ENCODE measurements at regions not wholly inside any gene's neighbourhood (a gene's known extent, or its start where the extent isn't known, plus 50 kb on each side); places are given as distances from the start of the nearest gene placed in this dataset.
"Not testable (repeated sequence)": the region's sequence is repeated elsewhere in the genome, so short reads cannot be mapped to it uniquely, and the experiment has no call there.

GRCh38 chr4:123501733-123502132 lies 105.1 kb downstream of the SPRY1 start:
- no peak for DNase-seq

GRCh38 chr4:123503698-123504363 lies 107.2 kb downstream of the SPRY1 start:
- DNase-seq = no peak

GRCh38 chr4:123505095-123506010 lies 108.8 kb downstream of the SPRY1 start:
- DNase-seq = peak; percentile 54

GRCh38 chr4:123506011-123506695 lies 109.6 kb downstream of the SPRY1 start:
- no peak for DNase-seq

- no peak for DNase-seq
Observed at GRCh38 chr4:123507376-123507775, 110.8 kb downstream of the SPRY1 start.

GRCh38 chr4:123510221-123510620 lies 113.6 kb downstream of the SPRY1 start:
- no peak for DNase-seq

- DNase-seq = no peak
Observed at GRCh38 chr4:123510659-123511058, 114.1 kb downstream of the SPRY1 start.

- no peak for DNase-seq
Observed at GRCh38 chr4:123516576-123516975, 120.0 kb downstream of the SPRY1 start.

GRCh38 chr4:123517176-123517575 lies 120.6 kb downstream of the SPRY1 start:
- peak; percentile 15 for DNase-seq

- DNase-seq = peak; percentile 63
Observed at GRCh38 chr4:123517971-123518370, 121.4 kb downstream of the SPRY1 start.

GRCh38 chr4:123520325-123520724 lies 123.7 kb downstream of the SPRY1 start:
- DNase-seq = no peak

- no peak for DNase-seq
Observed at GRCh38 chr4:123522081-123522480, 125.5 kb downstream of the SPRY1 start.

GRCh38 chr4:123522646-123523045 lies 126.1 kb downstream of the SPRY1 start:
- DNase-seq = no peak

GRCh38 chr4:123524958-123525628 lies 128.5 kb downstream of the SPRY1 start:
- DNase-seq = no peak

- no peak for DNase-seq
Observed at GRCh38 chr4:123526511-123526910, 129.9 kb downstream of the SPRY1 start.

- DNase-seq = no peak
Observed at GRCh38 chr4:123528501-123529277, 132.1 kb downstream of the SPRY1 start.

- no peak for DNase-seq
Observed at GRCh38 chr4:123529278-123529568, 132.6 kb downstream of the SPRY1 start.

GRCh38 chr4:123530357-123530756 lies 133.8 kb downstream of the SPRY1 start:
- DNase-seq = no peak

- no peak for DNase-seq
Observed at GRCh38 chr4:123535037-123535748, 138.6 kb downstream of the SPRY1 start.

- no peak for DNase-seq
Observed at GRCh38 chr4:123536225-123536624, 139.6 kb downstream of the SPRY1 start.

- not testable (repeated sequence) for DNase-seq
Observed at GRCh38 chr4:123537906-123538402, 141.4 kb downstream of the SPRY1 start.

Measured in fibroblast of upper back skin (primary cell).